HEK293 (cell line): ENCODE measurements at regions not wholly inside any gene's neighbourhood (a gene's known extent, or its start where the extent isn't known, plus 50 kb on each side); places are given as distances from the start of the nearest gene placed in this dataset.
A peak's percentile ranks its signal among the peaks of the same experiment; 100 is the strongest.

ENCODE experiments used
- CTCF ChIA-PET: fragments of 350-600 bp; formaldehyde crosslinking; extraction: SDS; loops from one replicate; lab custom pipeline; 2021; ENCODE audit warnings: antibody characterized with exemption; lab: Yijun Ruan, JAX
- POLR2A ChIA-PET: fragments of 300-600 bp; formaldehyde crosslinking; extraction: SDS; loops from one replicate; lab custom pipeline; 2020; ENCODE audit warnings: antibody characterized with exemption, inconsistent platforms; lab: Yijun Ruan, JAX
- H3K27ac ChIP-seq: fragments of 200-500 bp; sonication (Bioruptor generic); 2 replicates; pipeline ENCODE4 v1.5.1; 2014; ENCODE audit warnings: low read depth, low read length, control low read depth, inconsistent platforms; ENCODE audit errors: extremely low read depth
- H3K36me3 ChIP-seq, 2 experiments: fragments of 200-500 bp in 1 of 2; sonication (Bioruptor generic) in 1 of 2; 1 replicate in 1 of 2; 2 replicates in 1 of 2; pipeline ENCODE4 v1.5.1; 2014 to 2017; ENCODE audit warnings: inconsistent platforms in 2 of 2, low read length in 2 of 2; ENCODE audit not compliant: control insufficient read depth in 2 of 2, insufficient read depth in 1 of 2
- H3K4me1 ChIP-seq: fragments of 200-500 bp; sonication (Bioruptor generic); 2 replicates; pipeline ENCODE4 v1.5.1; 2014; ENCODE audit warnings: mild to moderate bottlenecking, low read length, inconsistent platforms; ENCODE audit not compliant: control insufficient read depth, insufficient read depth
- H3K4me3 ChIP-seq: 2 replicates; pipeline ENCODE4 v1.5.1; 2011; ENCODE audit warnings: low read depth, mild to moderate bottlenecking, control low read depth, low read length, moderate library complexity
- H3K9me3 ChIP-seq: fragments of 200-500 bp; sonication (Bioruptor generic); 2 replicates; pipeline ENCODE4 v1.5.1; 2014; ENCODE audit warnings: low read depth, low read length, inconsistent platforms; ENCODE audit not compliant: control insufficient read depth, insufficient read depth
- CTCF ChIP-seq: fragments of 450-650 bp; formaldehyde crosslinking; IDR thresholded peaks from 2 replicates; pipeline ENCODE4 v1.5.1; 2016; ENCODE audit warnings: missing biosample characterization, missing genetic modification characterization
- FEZF1 ChIP-seq: fragments of 450-650 bp; formaldehyde crosslinking; IDR thresholded peaks from 2 replicates; pipeline ENCODE4 v1.5.1; 2016; ENCODE audit warnings: missing biosample characterization, missing genetic modification characterization
- KLF17 ChIP-seq: fragments of 450-650 bp; formaldehyde crosslinking; IDR thresholded peaks from 2 replicates; pipeline ENCODE4 v1.5.1; 2016; ENCODE audit warnings: missing biosample characterization, missing genetic modification characterization
- MEIS1 ChIP-seq: sonication (generic); formaldehyde crosslinking; IDR thresholded peaks from 2 replicates; pipeline ENCODE4 v1.8.1; 2022; ENCODE audit warnings: missing genetic modification reagents, mild to moderate bottlenecking, borderline replicate concordance
- MZF1 ChIP-seq: fragments of 450-650 bp; formaldehyde crosslinking; IDR thresholded peaks from 2 replicates; pipeline ENCODE4 v1.5.1; 2017; ENCODE audit warnings: missing biosample characterization, missing genetic modification characterization, borderline replicate concordance
- PATZ1 ChIP-seq: fragments of 450-650 bp; formaldehyde crosslinking; IDR thresholded peaks from 2 replicates; pipeline ENCODE4 v1.5.1; 2016; ENCODE audit warnings: missing biosample characterization, missing genetic modification characterization
- PBX3 ChIP-seq: sonication (generic); formaldehyde crosslinking; IDR thresholded peaks from 2 replicates; pipeline ENCODE4 v1.8.1; 2022; ENCODE audit warnings: mild to moderate bottlenecking, moderate library complexity, missing genetic modification reagents
- PRDM1 ChIP-seq: fragments of 450-650 bp; formaldehyde crosslinking; IDR thresholded peaks from 2 replicates; pipeline ENCODE4; 2016; ENCODE audit warnings: missing biosample characterization, missing genetic modification characterization
- ZBTB7A ChIP-seq: fragments of 450-650 bp; formaldehyde crosslinking; IDR thresholded peaks from 2 replicates; pipeline ENCODE4 v1.5.1; 2016; ENCODE audit warnings: low read depth, missing biosample characterization, missing genetic modification characterization
- ZNF112 ChIP-seq: fragments of 450-650 bp; formaldehyde crosslinking; IDR thresholded peaks from 2 replicates; pipeline ENCODE4 v1.5.0; 2017; ENCODE audit warnings: missing biosample characterization, missing genetic modification characterization
- ZNF121 ChIP-seq: fragments of 450-650 bp; formaldehyde crosslinking; IDR thresholded peaks from 2 replicates; pipeline ENCODE4 v1.5.1; 2016; ENCODE audit warnings: missing biosample characterization, missing genetic modification characterization
- ZNF132 ChIP-seq: fragments of 450-650 bp; formaldehyde crosslinking; IDR thresholded peaks from 2 replicates; pipeline ENCODE4 v1.5.1; 2017; ENCODE audit warnings: missing biosample characterization, missing genetic modification characterization, borderline replicate concordance
- ZNF148 ChIP-seq: fragments of 450-650 bp; formaldehyde crosslinking; IDR thresholded peaks from 2 replicates; pipeline ENCODE4 v1.5.0; 2017; ENCODE audit warnings: missing biosample characterization, missing genetic modification characterization, borderline replicate concordance
- ZNF157 ChIP-seq: fragments of 450-650 bp; formaldehyde crosslinking; IDR thresholded peaks from 2 replicates; pipeline ENCODE4 v1.5.1; 2016; ENCODE audit warnings: missing biosample characterization, missing genetic modification characterization
- ZNF169 ChIP-seq: fragments of 450-650 bp; formaldehyde crosslinking; IDR thresholded peaks from 2 replicates; pipeline ENCODE4 v1.5.1; 2016; ENCODE audit warnings: missing biosample characterization, missing genetic modification characterization
- ZNF18 ChIP-seq: fragments of 450-650 bp; formaldehyde crosslinking; IDR thresholded peaks from 2 replicates; pipeline ENCODE4 v1.5.1; 2016; ENCODE audit warnings: missing biosample characterization, missing genetic modification characterization
- ZNF202 ChIP-seq: fragments of 450-650 bp; formaldehyde crosslinking; IDR thresholded peaks from 2 replicates; pipeline ENCODE4 v1.5.1; 2016; ENCODE audit warnings: missing biosample characterization, missing genetic modification characterization, borderline replicate concordance
- ZNF366 ChIP-seq: fragments of 450-650 bp; formaldehyde crosslinking; conservative IDR thresholded peaks from 2 replicates; pipeline ENCODE4 v1.5.1; 2016; ENCODE audit warnings: missing biosample characterization, missing genetic modification characterization
- ZNF404 ChIP-seq: fragments of 450-650 bp; formaldehyde crosslinking; IDR thresholded peaks from 2 replicates; pipeline ENCODE4 v1.5.1; 2017; ENCODE audit warnings: missing biosample characterization, missing genetic modification characterization
- ZNF423 ChIP-seq: fragments of 450-650 bp; formaldehyde crosslinking; IDR thresholded peaks from 2 replicates; pipeline ENCODE4 v1.5.1; 2016; ENCODE audit warnings: missing biosample characterization, missing genetic modification characterization
- ZNF501 ChIP-seq: fragments of 450-650 bp; formaldehyde crosslinking; IDR thresholded peaks from 2 replicates; pipeline ENCODE4 v1.5.1; 2016; ENCODE audit warnings: missing biosample characterization, missing genetic modification characterization
- ZNF560 ChIP-seq: fragments of 450-650 bp; formaldehyde crosslinking; IDR thresholded peaks from 2 replicates; pipeline ENCODE4 v1.5.1; 2017; ENCODE audit warnings: missing biosample characterization, missing genetic modification characterization, borderline replicate concordance
- ZNF654 ChIP-seq: fragments of 450-650 bp; formaldehyde crosslinking; IDR thresholded peaks from 2 replicates; pipeline ENCODE4 v1.5.1; 2016; ENCODE audit warnings: low read depth, missing biosample characterization, missing genetic modification characterization
- ZNF777 ChIP-seq: fragments of 450-650 bp; formaldehyde crosslinking; IDR thresholded peaks from 2 replicates; pipeline ENCODE4 v1.5.1; 2017; ENCODE audit warnings: missing biosample characterization, missing genetic modification characterization, borderline replicate concordance
- ZNF792 ChIP-seq: fragments of 450-650 bp; formaldehyde crosslinking; IDR thresholded peaks from 2 replicates; pipeline ENCODE4 v1.5.1; 2016; ENCODE audit warnings: missing biosample characterization, missing genetic modification characterization
- ZXDB ChIP-seq: fragments of 450-650 bp; formaldehyde crosslinking; IDR thresholded peaks from 2 replicates; pipeline ENCODE4 v1.5.1; 2016; ENCODE audit warnings: missing biosample characterization, missing genetic modification characterization

GRCh38 chr14:66398437-66398836, 87.7 kb upstream of the CCDC196 start (continued):
- no peak for TF ChIP-seq PBX3
- no peak for TF ChIP-seq ZNF169 (tag by site-specific recombination)
- no peak for TF ChIP-seq ZXDB
- TF ChIP-seq MEIS1 (CRISPR knock-in tag), result no peak
- TF ChIP-seq ZBTB7A (tag by site-specific recombination), result no peak
- no peak for TF ChIP-seq ZNF157 (tag by site-specific recombination)
- TF ChIP-seq ZNF202 (tag by site-specific recombination), result no peak
- TF ChIP-seq KLF17 (tag by site-specific recombination), result no peak
- no peak for TF ChIP-seq MZF1
- no peak for TF ChIP-seq PATZ1 (tag by site-specific recombination)
- TF ChIP-seq ZNF792 (tag by site-specific recombination), result no peak

- CTCF ChIA-PET, result interaction anchor here (0.5 to 5.6 kb wide), 7 partner anchors 9 to 1431 kb away, joined by 3 to 38 read pairs (median 5); no protein-coding TSS in a partner anchor
- TF ChIP-seq ZNF18 (no peak), ZNF560 (tag by site-specific recombination) (no peak), CTCF (0 out of 2 replicates have a peak, but pooled peaks have one; percentile 11), ZNF404 (no peak), ZNF112 (no peak), ZNF654 (tag by site-specific recombination) (peak; percentile 44), PRDM1 (tag by site-specific recombination) (no peak), FEZF1 (no peak), ZNF423 (tag by site-specific recombination) (no peak), ZNF366 (tag by site-specific recombination) (no peak), ZNF121 (tag by site-specific recombination) (no peak), ZNF777 (tag by site-specific recombination) (no peak), ZNF148 (tag by site-specific recombination) (no peak), ZNF501 (tag by site-specific recombination) (no peak), ZNF132 (tag by site-specific recombination) (no peak)
Measured at GRCh38 chr14:66401449-66402095, 84.6 kb upstream of the CCDC196 start.

More at GRCh38 chr14:66401449-66402095, 84.6 kb upstream of the CCDC196 start:
- Histone ChIP-seq H3K4me1 (no peaks in the 10 kb centered on the region), H3K36me3 (no peaks in the 10 kb centered on the region), H3K9me3 (no peaks in the 10 kb centered on the region), H3K27ac (no peak overlapping the region), H3K4me3 (no peak overlapping the region)
- POLR2A ChIA-PET, result no interaction called here
